ENCODE measurements at regions not wholly inside any gene's neighbourhood (a gene's known extent, or its start where the extent isn't known, plus 50 kb on each side); places are given as distances from the start of the nearest gene placed in this dataset.

DNA sequence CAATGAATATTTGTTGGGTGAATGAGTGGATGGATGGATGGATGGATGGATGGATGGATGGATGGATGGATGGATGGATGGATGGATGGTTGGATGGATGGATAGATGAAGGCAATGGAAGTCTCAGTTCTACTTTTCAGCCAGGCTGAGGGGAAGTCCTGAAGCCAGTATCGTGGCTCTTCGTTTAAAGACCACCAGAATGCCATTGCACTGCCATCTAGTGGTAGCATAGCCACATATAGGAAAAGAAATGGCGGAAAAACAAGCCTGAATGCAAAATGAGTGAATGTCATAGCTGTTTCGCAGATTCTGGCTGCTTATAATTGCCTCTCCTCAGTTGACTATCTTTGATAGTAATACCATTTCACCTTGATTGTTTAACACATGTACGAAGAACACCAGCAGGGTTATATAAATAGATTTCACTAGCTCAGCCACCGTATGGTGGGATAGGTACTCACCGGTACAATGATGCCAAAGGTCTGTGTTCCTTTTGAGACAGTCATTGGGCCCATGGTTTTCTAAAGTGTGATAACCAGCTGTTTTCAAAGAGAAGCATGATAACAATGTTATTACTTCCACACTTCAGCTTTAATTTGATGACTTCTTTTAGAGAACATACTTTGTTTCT is 62.3 kb upstream of the GREB1L start:
- Histone ChIP-seq H3K9me3 (ENCODE audit: control insufficient read depth in 2 of 3, low read length in 3 of 3) (no peaks in the 10 kb centered on the region), H3K27me3 (ENCODE audit: control insufficient read depth in 2 of 2, insufficient read depth in 2 of 2, low read length in 2 of 2) (no peaks in the 10 kb centered on the region), H3K4me3 (ENCODE audit: low read length) (no peak overlapping the region), H3K4me1 (ENCODE audit: control insufficient read depth in 2 of 2, insufficient read depth in 2 of 2, low read length in 2 of 2) (no peaks in the 10 kb centered on the region), H3K27ac (ENCODE audit: low read depth, low read length) (no peak overlapping the region), H3K36me3 (ENCODE audit: control insufficient read depth in 2 of 3, insufficient read depth in 3 of 3, low read length in 3 of 3) (no peaks in the 10 kb centered on the region)
- intact Hi-C loops (cut with micrococcal nuclease) = loop anchor here (2.0 to 5.0 kb wide), 3 partner anchors 69 to 207 kb away; partner anchors contain the start of gene ROCK1 (in 1 of the 2)
- peaks cover 0 to 10% (median 7%) of the 10 kb centered on the region in 7 donors for H3K4me1 Mint-ChIP-seq
- ChIA-PET CTCF (interaction anchor here (0.6 to 2.0 kb wide), 9 partner anchors 8 to 804 kb away, joined by 3 to 9 read pairs (median 4); no protein-coding TSS in a partner anchor), POLR2A (no interaction called here)
- H3K9me3 Mint-ChIP-seq = no peaks in the 10 kb centered on the region
- H3K27me3 Mint-ChIP-seq = peaks cover 0 to 2% (median 0%) of the 10 kb centered on the region in 5 donors
- H3K27ac Mint-ChIP-seq = no peak overlapping the region
- peak in 6 of 9 donors; percentile 4 to 49 (median 18) for DNase-seq
- H3K36me3 Mint-ChIP-seq = no peaks in the 10 kb centered on the region
- H3K4me3 Mint-ChIP-seq = no peak overlapping the region
- ATAC-seq = peak; percentile 82

DNA sequence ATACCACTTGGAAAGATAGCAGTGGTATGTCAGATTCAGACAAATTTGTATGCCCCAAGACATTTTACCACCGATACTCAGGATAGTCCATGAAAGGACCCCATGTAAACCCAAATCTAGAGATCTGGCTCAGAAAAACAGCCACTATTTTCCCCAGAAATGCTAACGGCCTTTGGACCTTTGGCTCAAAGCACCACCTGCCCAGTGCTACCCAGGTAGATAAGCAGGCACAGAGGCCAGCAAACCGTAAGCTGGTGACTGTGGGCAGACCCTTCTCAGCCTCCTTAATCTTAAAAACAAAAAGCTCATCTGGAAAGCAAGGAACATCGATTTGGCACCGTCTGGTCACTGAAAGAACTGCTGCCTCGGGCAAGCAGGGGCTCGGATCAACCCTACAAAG is 61.4 kb upstream of the GREB1L start:
- Histone ChIP-seq H3K27ac (ENCODE audit: low read depth, low read length) (no peak overlapping the region), H3K9me3 (ENCODE audit: control insufficient read depth in 2 of 3, low read length in 3 of 3) (no peaks in the 10 kb centered on the region), H3K36me3 (ENCODE audit: control insufficient read depth in 2 of 3, insufficient read depth in 3 of 3, low read length in 3 of 3) (no peaks in the 10 kb centered on the region), H3K27me3 (ENCODE audit: control insufficient read depth in 2 of 2, insufficient read depth in 2 of 2, low read length in 2 of 2) (no peaks in the 10 kb centered on the region), H3K4me3 (ENCODE audit: low read length) (no peak overlapping the region), H3K4me1 (ENCODE audit: control insufficient read depth in 2 of 2, insufficient read depth in 2 of 2, low read length in 2 of 2) (no peaks in the 10 kb centered on the region)
- POLR2A ChIA-PET = no interaction called here
- Mint-ChIP-seq H3K36me3 (no peaks in the 10 kb centered on the region), H3K4me1 (peaks cover 0 to 10% (median 7%) of the 10 kb centered on the region in 7 donors), H3K9me3 (no peaks in the 10 kb centered on the region), H3K27me3 (peaks cover 0 to 2% (median 0%) of the 10 kb centered on the region in 5 donors), H3K4me3 (no peak overlapping the region), H3K27ac (no peak overlapping the region)
- DNase-seq (no peak), ATAC-seq (no peak)
- CTCF ChIA-PET = interaction anchor here (1.1 to 1.5 kb wide), 2 partner anchors 10 to 132 kb away, joined by 3 to 4 read pairs; no protein-coding TSS in a partner anchor
- intact Hi-C loops (cut with micrococcal nuclease) = no loop called here

- no peak overlapping the region for H3K4me3 Mint-ChIP-seq
- H3K27me3 Mint-ChIP-seq = peaks cover 0 to 2% (median 0%) of the 10 kb centered on the region in 5 donors
- Histone ChIP-seq H3K36me3 (ENCODE audit: control insufficient read depth in 2 of 3, insufficient read depth in 3 of 3, low read length in 3 of 3) (no peaks in the 10 kb centered on the region), H3K9me3 (ENCODE audit: control insufficient read depth in 2 of 3, low read length in 3 of 3) (no peaks in the 10 kb centered on the region), H3K27me3 (ENCODE audit: control insufficient read depth in 2 of 2, insufficient read depth in 2 of 2, low read length in 2 of 2) (no peaks in the 10 kb centered on the region), H3K27ac (ENCODE audit: low read depth, low read length) (no peak overlapping the region), H3K4me1 (ENCODE audit: control insufficient read depth in 2 of 2, insufficient read depth in 2 of 2, low read length in 2 of 2) (no peaks in the 10 kb centered on the region), H3K4me3 (ENCODE audit: low read length) (no peak overlapping the region)
- no peaks in the 10 kb centered on the region for H3K36me3 Mint-ChIP-seq
- no peaks in the 10 kb centered on the region for H3K9me3 Mint-ChIP-seq
- H3K27ac Mint-ChIP-seq = no peak overlapping the region
- POLR2A ChIA-PET = no interaction called here
- no peak for DNase-seq
- ATAC-seq = no peak
- intact Hi-C loops (cut with micrococcal nuclease) = no loop called here
- CTCF ChIA-PET = interaction anchor here (0.9 kb wide), 1 partner anchor 13 kb away, joined by 3 read pairs; no protein-coding TSS in a partner anchor
- H3K4me1 Mint-ChIP-seq = peaks cover 0 to 10% (median 7%) of the 10 kb centered on the region in 7 donors
Observed at GRCh38 chr18:21181766-21182165, 60.3 kb upstream of the GREB1L start.

DNA sequence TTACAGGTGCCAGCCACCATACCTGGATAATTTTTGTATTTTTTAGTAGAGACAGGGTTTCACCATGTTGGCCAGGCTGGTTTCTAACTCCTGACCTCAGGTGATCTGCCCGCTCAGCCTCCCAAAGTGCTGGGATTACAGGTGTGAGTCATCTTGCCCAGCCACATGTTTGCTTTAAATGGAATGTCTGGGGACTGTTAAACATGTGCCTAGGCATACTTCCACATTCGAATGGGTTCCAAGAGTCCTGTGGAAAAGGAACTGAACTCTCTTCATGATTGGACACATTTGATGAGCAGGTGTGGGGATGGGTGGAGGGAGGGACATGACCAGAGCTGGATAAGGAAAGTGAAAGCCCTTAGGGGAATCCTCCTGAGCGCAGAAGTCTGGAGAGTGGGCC is 58.4 kb upstream of the GREB1L start:
- Histone ChIP-seq H3K27ac (ENCODE audit: low read depth, low read length) (no peak overlapping the region), H3K9me3 (ENCODE audit: control insufficient read depth in 2 of 3, low read length in 3 of 3) (no peaks in the 10 kb centered on the region), H3K27me3 (ENCODE audit: control insufficient read depth in 2 of 2, insufficient read depth in 2 of 2, low read length in 2 of 2) (no peaks in the 10 kb centered on the region), H3K4me1 (ENCODE audit: control insufficient read depth in 2 of 2, insufficient read depth in 2 of 2, low read length in 2 of 2) (no peaks in the 10 kb centered on the region), H3K36me3 (ENCODE audit: control insufficient read depth in 2 of 3, insufficient read depth in 3 of 3, low read length in 3 of 3) (no peaks in the 10 kb centered on the region), H3K4me3 (ENCODE audit: low read length) (no peak overlapping the region)
- Mint-ChIP-seq H3K27ac (no peak overlapping the region), H3K4me3 (no peak overlapping the region), H3K9me3 (no peaks in the 10 kb centered on the region), H3K4me1 (peaks cover 0 to 10% (median 3%) of the 10 kb centered on the region in 7 donors), H3K36me3 (no peaks in the 10 kb centered on the region), H3K27me3 (no peaks in the 10 kb centered on the region)
- ChIA-PET CTCF (interaction anchor here (1.2 kb wide), 1 partner anchor 12 kb away, joined by 3 read pairs; no protein-coding TSS in a partner anchor), POLR2A (no interaction called here)
- ATAC-seq (no peak), DNase-seq (no peak)
- intact Hi-C loops (cut with micrococcal nuclease) = no loop called here

- DNase-seq = no peak
- Mint-ChIP-seq H3K36me3 (no peaks in the 10 kb centered on the region), H3K27me3 (peaks cover 0 to 4% (median 0%) of the 10 kb centered on the region in 5 donors), H3K4me1 (peaks cover 0 to 10% (median 2%) of the 10 kb centered on the region in 7 donors), H3K4me3 (no peak overlapping the region), H3K27ac (no peak overlapping the region), H3K9me3 (no peaks in the 10 kb centered on the region)
- H3K27me3 ChIP-seq (ENCODE audit: control insufficient read depth in 2 of 2, insufficient read depth in 2 of 2, low read length in 2 of 2) = no peaks in the 10 kb centered on the region
- no peak overlapping the region for H3K4me3 ChIP-seq (ENCODE audit: low read length)
- no peaks in the 10 kb centered on the region for H3K36me3 ChIP-seq (ENCODE audit: control insufficient read depth in 2 of 3, insufficient read depth in 3 of 3, low read length in 3 of 3)
- no peaks in the 10 kb centered on the region for H3K4me1 ChIP-seq (ENCODE audit: control insufficient read depth in 2 of 2, insufficient read depth in 2 of 2, low read length in 2 of 2)
- POLR2A ChIA-PET = no interaction called here
- no peak overlapping the region for H3K27ac ChIP-seq (ENCODE audit: low read depth, low read length)
- intact Hi-C loops (cut with micrococcal nuclease) = no loop called here
- CTCF ChIA-PET = interaction anchor here (1.2 kb wide), 1 partner anchor 12 kb away, joined by 3 read pairs; no protein-coding TSS in a partner anchor
- ATAC-seq = no peak
- H3K9me3 ChIP-seq (ENCODE audit: control insufficient read depth in 2 of 3, low read length in 3 of 3) = no peaks in the 10 kb centered on the region
Observed at GRCh38 chr18:21184396-21184996, 57.5 kb upstream of the GREB1L start.

DNA sequence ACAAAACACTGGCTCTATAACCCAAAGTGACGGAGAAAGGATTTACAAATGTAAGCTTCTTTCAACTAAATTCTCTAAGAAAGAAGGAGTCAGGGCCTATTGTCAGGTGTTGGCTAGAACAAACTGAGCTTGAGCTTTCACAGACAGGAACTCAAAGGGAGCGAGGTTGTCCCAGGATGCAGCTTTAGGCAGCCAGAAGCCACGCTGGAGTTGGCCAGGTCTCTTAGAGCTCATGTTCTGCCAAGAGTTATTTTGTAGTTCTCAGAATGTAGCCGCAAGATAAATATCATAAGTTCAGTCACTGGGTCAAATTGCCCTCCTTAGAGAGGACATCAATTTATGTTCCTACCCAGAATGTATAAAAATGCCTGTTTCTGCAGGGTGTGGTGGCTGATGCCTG is 54.1 kb upstream of the GREB1L start:
- H3K27ac Mint-ChIP-seq = no peak overlapping the region
- CTCF ChIA-PET = interaction anchor here (0.7 to 2.3 kb wide), 2 partner anchors 9 to 561 kb away, joined by 5 to 9 read pairs; no protein-coding TSS in a partner anchor

More for the DNA sequence above, 54.1 kb upstream of the GREB1L start:
- intact Hi-C loops (cut with micrococcal nuclease) = no loop called here
- Histone ChIP-seq H3K9me3 (ENCODE audit: control insufficient read depth in 2 of 3, low read length in 3 of 3) (no peaks in the 10 kb centered on the region), H3K4me3 (ENCODE audit: low read length) (no peak overlapping the region), H3K27ac (ENCODE audit: low read depth, low read length) (no peak overlapping the region), H3K4me1 (ENCODE audit: control insufficient read depth in 2 of 2, insufficient read depth in 2 of 2, low read length in 2 of 2) (no peaks in the 10 kb centered on the region), H3K27me3 (ENCODE audit: control insufficient read depth in 2 of 2, insufficient read depth in 2 of 2, low read length in 2 of 2) (no peaks in the 10 kb centered on the region), H3K36me3 (ENCODE audit: control insufficient read depth in 2 of 3, insufficient read depth in 3 of 3, low read length in 3 of 3) (no peaks in the 10 kb centered on the region)
- Mint-ChIP-seq H3K27me3 (peaks cover 0 to 20% (median 6%) of the 10 kb centered on the region in 5 donors), H3K9me3 (no peaks in the 10 kb centered on the region), H3K4me3 (no peak overlapping the region), H3K4me1 (no peaks in the 10 kb centered on the region), H3K36me3 (no peaks in the 10 kb centered on the region)
- POLR2A ChIA-PET = no interaction called here
- DNase-seq (no peak), ATAC-seq (no peak)
